ENCODE measurements at regions not wholly inside any gene's neighbourhood (a gene's known extent, or its start where the extent isn't known, plus 50 kb on each side); places are given as distances from the start of the nearest gene placed in this dataset.
"Not testable (repeated sequence)": the region's sequence is repeated elsewhere in the genome, so short reads cannot be mapped to it uniquely, and the experiment has no call there.

- no peak for DNase-seq (ENCODE audit: low read depth)
These were observed 50.2 kb upstream of the PLET1 start for GRCh38 chr11:112310848-112311247.

- DNase-seq (ENCODE audit: low read depth) = no peak
These were observed 54.5 kb upstream of the PLET1 start for GRCh38 chr11:112315057-112315720.

GRCh38 chr11:112315861-112316739 is 55.4 kb upstream of the PLET1 start:
- DNase-seq (ENCODE audit: low read depth) = no peak

GRCh38 chr11:112316971-112317370 is 56.3 kb upstream of the PLET1 start:
- no peak for DNase-seq (ENCODE audit: low read depth)

- DNase-seq (ENCODE audit: low read depth) = no peak
These were observed 57.5 kb upstream of the PLET1 start for GRCh38 chr11:112318184-112318591.

GRCh38 chr11:112318661-112319060 is 58.0 kb upstream of the PLET1 start:
- DNase-seq (ENCODE audit: low read depth) = no peak

GRCh38 chr11:112320668-112321067 is 60.0 kb upstream of the PLET1 start:
- DNase-seq (ENCODE audit: low read depth) = no peak

GRCh38 chr11:112321501-112322172 is 61.0 kb upstream of the PLET1 start:
- DNase-seq (ENCODE audit: low read depth) = no peak

- DNase-seq (ENCODE audit: low read depth) = no peak
These were observed 61.6 kb upstream of the PLET1 start for GRCh38 chr11:112322173-112322790.

- no peak for DNase-seq (ENCODE audit: low read depth)
These were observed 73.7 kb upstream of the PLET1 start for GRCh38 chr11:112334381-112334780.

GRCh38 chr11:112336356-112336886 is 75.8 kb upstream of the PLET1 start:
- no peak for DNase-seq (ENCODE audit: low read depth)

GRCh38 chr11:112339566-112339965 is 78.9 kb upstream of the PLET1 start:
- no peak for DNase-seq (ENCODE audit: low read depth)

- DNase-seq (ENCODE audit: low read depth) = no peak
These were observed 82.8 kb upstream of the PLET1 start for GRCh38 chr11:112343368-112344039.

GRCh38 chr11:112344040-112344413 is 83.4 kb upstream of the PLET1 start:
- DNase-seq (ENCODE audit: low read depth) = no peak

GRCh38 chr11:112345166-112345565 is 84.5 kb upstream of the PLET1 start:
- DNase-seq (ENCODE audit: low read depth) = no peak

- DNase-seq (ENCODE audit: low read depth) = no peak
These were observed 85.0 kb upstream of the PLET1 start for GRCh38 chr11:112345706-112346105.

- DNase-seq (ENCODE audit: low read depth) = no peak
These were observed 85.9 kb upstream of the PLET1 start for GRCh38 chr11:112346586-112346985.

GRCh38 chr11:112348480-112349029 is 87.9 kb upstream of the PLET1 start:
- no peak for DNase-seq (ENCODE audit: low read depth)

- DNase-seq (ENCODE audit: low read depth) = not testable (repeated sequence)
These were observed 90.8 kb upstream of the PLET1 start for GRCh38 chr11:112351423-112351822.

- no peak for DNase-seq (ENCODE audit: low read depth)
These were observed 92.2 kb upstream of the PLET1 start for GRCh38 chr11:112352907-112353306.

GRCh38 chr11:112354364-112354763 is 93.7 kb upstream of the PLET1 start:
- DNase-seq (ENCODE audit: low read depth) = no peak

Data from CMK (cell line).